ENCODE measurements at regions not wholly inside any gene's neighbourhood (a gene's known extent, or its start where the extent isn't known, plus 50 kb on each side); places are given as distances from the start of the nearest gene placed in this dataset.
A peak's percentile ranks its signal among the peaks of the same experiment; 100 is the strongest.

- ATAC-seq (ENCODE audit: low read depth) (peak; percentile 83), DNase-seq (peak; percentile 21)
- no peak overlapping the region for H3K14ac ChIP-seq (replicated peaks; ENCODE audit: low read depth, low read length)
- in situ Hi-C loops (cut with MboI; ENCODE audit: low sequenced_read_pairs) = no loop called here
- H2BK120ac ChIP-seq (ENCODE audit: low read depth, low read length) = no peak overlapping the region
- H3K18ac ChIP-seq (ENCODE audit: low read depth, low read length) = no peak overlapping the region
- no peak overlapping the region for H4K5ac ChIP-seq (ENCODE audit: low read depth, low read length)
- no peaks in the 10 kb centered on the region for H3K9me1 ChIP-seq (ENCODE audit: insufficient read depth, low read length)
- no peak overlapping the region for H4K91ac ChIP-seq (ENCODE audit: insufficient read depth, low read depth, low read length)
- no TSS peak for BruUV-seq (replicated peaks)
- ChIA-PET POLR2A (ENCODE audit: unreplicated experiment) (no interaction called here), CTCF (no interaction called here)
- H3K27me3 ChIP-seq (ENCODE audit: control insufficient read depth, insufficient read depth, low read length) = no peaks in the 10 kb centered on the region
- dilution Hi-C loops (cut with HindIII; ENCODE audit: low sequenced_read_pairs, unreplicated experiment) = no loop called here
- no CpG with 5 or more reads among the region's 5 CpGs for WGBS, 2 experiments (ENCODE audit: extremely low coverage in 2 of 2, insufficient read length in 1 of 2)
- TF ChIP-seq CTCF (conservative IDR thresholded peaks at IDR 0.05; ENCODE audit: low read depth, low read length) = no peak
- no peak for TF ChIP-seq MAFK (IDR thresholded peaks at IDR 0.05; ENCODE audit: low read depth, low read length)
- TF ChIP-seq MXI1 (IDR thresholded peaks at IDR 0.05; ENCODE audit: borderline replicate concordance, low read depth, low read length) = no peak
- no peak for TF ChIP-seq RFX5 (IDR thresholded peaks at IDR 0.05; ENCODE audit: low read depth, low read length)
- TF ChIP-seq, protein P1, sequence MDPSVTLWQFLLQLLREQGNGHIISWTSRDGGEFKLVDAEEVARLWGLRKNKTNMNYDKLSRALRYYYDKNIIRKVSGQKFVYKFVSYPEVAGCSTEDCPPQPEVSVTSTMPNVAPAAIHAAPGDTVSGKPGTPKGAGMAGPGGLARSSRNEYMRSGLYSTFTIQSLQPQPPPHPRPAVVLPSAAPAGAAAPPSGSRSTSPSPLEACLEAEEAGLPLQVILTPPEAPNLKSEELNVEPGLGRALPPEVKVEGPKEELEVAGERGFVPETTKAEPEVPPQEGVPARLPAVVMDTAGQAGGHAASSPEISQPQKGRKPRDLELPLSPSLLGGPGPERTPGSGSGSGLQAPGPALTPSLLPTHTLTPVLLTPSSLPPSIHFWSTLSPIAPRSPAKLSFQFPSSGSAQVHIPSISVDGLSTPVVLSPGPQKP (IDR thresholded peaks at IDR 0.05; ENCODE audit: borderline replicate concordance, low read depth, low read length) = no peak
- TF ChIP-seq POLR2A (IDR thresholded peaks at IDR 0.05; ENCODE audit: low read depth, low read length) = no peak
- TF ChIP-seq, protein P2, sequence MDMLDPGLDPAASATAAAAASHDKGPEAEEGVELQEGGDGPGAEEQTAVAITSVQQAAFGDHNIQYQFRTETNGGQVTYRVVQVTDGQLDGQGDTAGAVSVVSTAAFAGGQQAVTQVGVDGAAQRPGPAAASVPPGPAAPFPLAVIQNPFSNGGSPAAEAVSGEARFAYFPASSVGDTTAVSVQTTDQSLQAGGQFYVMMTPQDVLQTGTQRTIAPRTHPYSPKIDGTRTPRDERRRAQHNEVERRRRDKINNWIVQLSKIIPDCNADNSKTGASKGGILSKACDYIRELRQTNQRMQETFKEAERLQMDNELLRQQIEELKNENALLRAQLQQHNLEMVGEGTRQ (IDR thresholded peaks at IDR 0.05; ENCODE audit: low read depth, low read length) = no peak
- no peak for TF ChIP-seq BHLHE40 (IDR thresholded peaks at IDR 0.05; ENCODE audit: low read depth, low read length)
- no peak for TF ChIP-seq MAZ (IDR thresholded peaks at IDR 0.05; ENCODE audit: borderline replicate concordance, low read depth, low read length)
- TF ChIP-seq FOS (IDR thresholded peaks at IDR 0.05; ENCODE audit: low read depth, low read length) = no peak
- TF ChIP-seq RAD21 (IDR thresholded peaks at IDR 0.05; ENCODE audit: low read length) = no peak
- TF ChIP-seq CEBPB (IDR thresholded peaks at IDR 0.05; ENCODE audit: low read depth, low read length) = no peak
- no peak for TF ChIP-seq RCOR1 (IDR thresholded peaks at IDR 0.05; ENCODE audit: insufficient replicate concordance, low read length)
- no peak for TF ChIP-seq NFE2L2 (IDR thresholded peaks at IDR 0.05; ENCODE audit: low read depth, low read length)
- TF ChIP-seq CHD1 (IDR thresholded peaks at IDR 0.05; ENCODE audit: low read depth, low read length) = no peak
- TF ChIP-seq SMC3 (IDR thresholded peaks at IDR 0.05; ENCODE audit: low read depth, low read length) = no peak
- no peaks in the 10 kb centered on the region; the same call in 1 of the 2 replicates for H3K9me3 ChIP-seq (ENCODE audit: control insufficient read depth, insufficient read depth, low read length)
- H3K4me3 ChIP-seq (ENCODE audit: insufficient read depth, low read depth, low read length) = no peak overlapping the region
- H4K8ac ChIP-seq (ENCODE audit: low read depth in 2 of 2, low read length in 2 of 2) = no peak overlapping the region
- H2AK5ac ChIP-seq (ENCODE audit: low read depth, low read length) = no peak overlapping the region
- no peak overlapping the region for H3K56ac ChIP-seq (ENCODE audit: extremely low read depth, insufficient read depth, low read length)
- H3K4me1 ChIP-seq (ENCODE audit: control insufficient read depth, insufficient read depth, low read length) = no peaks in the 10 kb centered on the region
- no peaks in the 10 kb centered on the region for H3K79me1 ChIP-seq (ENCODE audit: low read depth in 1 of 2, low read length in 2 of 2)
- H2AFZ ChIP-seq (replicated peaks; ENCODE audit: low read length, poor library complexity) = no peak overlapping the region
- H3K9ac ChIP-seq (ENCODE audit: low read depth, low read length) = no peak overlapping the region
- H3K4me2 ChIP-seq (ENCODE audit: low read depth, low read length) = no peak overlapping the region
- H2BK20ac ChIP-seq (ENCODE audit: low read depth, low read length) = no peak overlapping the region
- no peak overlapping the region for H2AK9ac ChIP-seq (replicated peaks; ENCODE audit: low read depth, low read length, poor library complexity)
- no peak overlapping the region for H3K4ac ChIP-seq (ENCODE audit: low read depth, low read length)
- intact Hi-C loops (cut with micrococcal nuclease) = no loop called here
- H3K36me3 ChIP-seq (ENCODE audit: control insufficient read depth, insufficient read depth, low read length) = no peaks in the 10 kb centered on the region
- H3K27ac ChIP-seq (ENCODE audit: insufficient read depth, low read length) = no peak overlapping the region
- no peak overlapping the region for H2BK15ac ChIP-seq (ENCODE audit: low read depth, low read length)
- H4K20me1 ChIP-seq (ENCODE audit: insufficient read depth, low read length) = no peaks in the 10 kb centered on the region
- H2BK5ac ChIP-seq (ENCODE audit: low read depth, low read length, poor library complexity, severe bottlenecking) = no peak overlapping the region
- no peak overlapping the region for H3K23ac ChIP-seq (ENCODE audit: low read depth, low read length)
Observed at GRCh38 chr7:15041226-15041625, 138.7 kb upstream of the DGKB start.

Data from IMR-90 (cell line).